ENCODE measurements at regions not wholly inside any gene's neighbourhood (a gene's known extent, or its start where the extent isn't known, plus 50 kb on each side); places are given as distances from the start of the nearest gene placed in this dataset.
A peak's percentile ranks its signal among the peaks of the same experiment; 100 is the strongest.

DNA sequence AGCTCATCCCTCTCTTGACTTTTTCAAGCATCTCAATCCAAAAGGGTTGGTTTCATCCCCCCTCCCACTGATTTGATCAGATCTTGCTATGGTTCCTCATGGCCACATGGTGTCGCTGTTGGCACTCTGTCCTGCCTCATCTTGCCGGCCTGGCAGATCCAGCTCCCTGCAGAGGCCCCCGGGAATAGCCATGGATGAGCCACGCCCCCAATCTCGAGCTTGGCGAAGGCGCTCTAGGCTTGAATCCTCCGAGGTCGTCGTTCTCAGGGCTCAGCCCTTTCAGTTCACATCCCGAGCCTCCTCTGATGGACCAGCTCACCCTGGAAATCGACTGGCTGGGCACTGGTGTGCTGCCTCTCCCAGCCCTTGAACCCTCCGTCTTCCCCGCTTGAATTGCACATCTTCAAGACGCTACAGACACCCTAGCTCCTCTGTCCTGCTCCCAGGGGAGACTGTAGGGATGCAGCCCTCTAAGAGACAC, 628.7 kb downstream of the TYW1 start:
- TF ChIP-seq, protein P1, sequence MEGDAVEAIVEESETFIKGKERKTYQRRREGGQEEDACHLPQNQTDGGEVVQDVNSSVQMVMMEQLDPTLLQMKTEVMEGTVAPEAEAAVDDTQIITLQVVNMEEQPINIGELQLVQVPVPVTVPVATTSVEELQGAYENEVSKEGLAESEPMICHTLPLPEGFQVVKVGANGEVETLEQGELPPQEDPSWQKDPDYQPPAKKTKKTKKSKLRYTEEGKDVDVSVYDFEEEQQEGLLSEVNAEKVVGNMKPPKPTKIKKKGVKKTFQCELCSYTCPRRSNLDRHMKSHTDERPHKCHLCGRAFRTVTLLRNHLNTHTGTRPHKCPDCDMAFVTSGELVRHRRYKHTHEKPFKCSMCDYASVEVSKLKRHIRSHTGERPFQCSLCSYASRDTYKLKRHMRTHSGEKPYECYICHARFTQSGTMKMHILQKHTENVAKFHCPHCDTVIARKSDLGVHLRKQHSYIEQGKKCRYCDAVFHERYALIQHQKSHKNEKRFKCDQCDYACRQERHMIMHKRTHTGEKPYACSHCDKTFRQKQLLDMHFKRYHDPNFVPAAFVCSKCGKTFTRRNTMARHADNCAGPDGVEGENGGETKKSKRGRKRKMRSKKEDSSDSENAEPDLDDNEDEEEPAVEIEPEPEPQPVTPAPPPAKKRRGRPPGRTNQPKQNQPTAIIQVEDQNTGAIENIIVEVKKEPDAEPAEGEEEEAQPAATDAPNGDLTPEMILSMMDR (IDR thresholded peaks at IDR 0.05): peak; percentile 43 to 81 (median 70)
- TF ChIP-seq POLR2A (IDR thresholded peaks at IDR 0.05): no peak
